Suprapubic skin (tissue), 4 donors: ENCODE measurements at regions not wholly inside any gene's neighbourhood (a gene's known extent, or its start where the extent isn't known, plus 50 kb on each side); places are given as distances from the start of the nearest gene placed in this dataset.

Experiments
- DNase-seq, 2 donors: peaks; one replicate each; pipeline ENCODE4 v3.0.0-alpha.2; 2019; ENCODE audit warnings: low spot score in 2 of 2
- H3K27ac ChIP-seq: fragments of 200-600 bp; sonication (generic); one replicate; pipeline ENCODE4 v1.5.1; 2019
- H3K27me3 ChIP-seq: fragments of 200-600 bp; sonication (generic); one replicate; pipeline ENCODE4 v1.5.1; 2019
- H3K36me3 ChIP-seq: fragments of 200-600 bp; sonication (generic); one replicate; pipeline ENCODE4 v1.5.1; 2019
- H3K4me1 ChIP-seq: fragments of 200-600 bp; sonication (generic); one replicate; pipeline ENCODE4 v1.5.1; 2019
- H3K4me3 ChIP-seq: fragments of 200-600 bp; sonication (generic); one replicate; pipeline ENCODE4 v1.5.1; 2019; ENCODE audit warnings: mild to moderate bottlenecking
- H3K9me3 ChIP-seq: fragments of 200-600 bp; sonication (generic); one replicate; pipeline ENCODE4 v1.5.1; 2019
- CTCF ChIP-seq, 2 donors: fragments of 200-600 bp in 1 of 2; fragments of 450-650 bp in 1 of 2; sonication (generic) in 1 of 2; IDR thresholded peaks; one replicate each; pipeline ENCODE4 v1.5.1; 2016 to 2019; ENCODE audit warnings: antibody characterized with exemption in 2 of 2, mild to moderate bottlenecking in 1 of 2, moderate library complexity in 1 of 2
- EP300 ChIP-seq: sonication (generic); formaldehyde crosslinking; IDR thresholded peaks from one replicate; pipeline ENCODE4 v1.6.1; 2017; ENCODE audit warnings: antibody characterized with exemption
- POLR2A ChIP-seq, 2 donors: fragments of 450-650 bp; IDR thresholded peaks; one replicate each; pipeline ENCODE4 v1.6.1; 2017; ENCODE audit warnings: antibody characterized with exemption in 2 of 2, mild to moderate bottlenecking in 2 of 2, moderate library complexity in 2 of 2
- POLR2AphosphoS5 ChIP-seq, 3 donors: sonication (generic); formaldehyde crosslinking; IDR thresholded peaks; one replicate each; pipeline ENCODE4 v1.6.1; 2017; ENCODE audit warnings: antibody characterized with exemption in 3 of 3
- WGBS: methylation state at CpG from one replicate; pipeline ENCODE4 v1.1.5; 2018; 5-methylcytosine and 5-hydroxymethylcytosine counted together

GRCh38 chr18:50473881-50474280 lies 86.0 kb upstream of the MAPK4 start:
- no peak for DNase-seq
- no peaks in the 10 kb centered on the region for H3K9me3 ChIP-seq
- no peak overlapping the region for H3K27ac ChIP-seq
- TF ChIP-seq POLR2AphosphoS5 (IDR thresholded peaks at IDR 0.05): no peak
- TF ChIP-seq CTCF (IDR thresholded peaks at IDR 0.05): no peak
- TF ChIP-seq EP300: no peak
- no peak for TF ChIP-seq POLR2A (IDR thresholded peaks at IDR 0.05)
- no peaks in the 10 kb centered on the region for H3K4me1 ChIP-seq
- H3K27me3 ChIP-seq: peaks cover 6% of the 10 kb centered on the region
- no peak overlapping the region for H3K4me3 ChIP-seq
- WGBS: 60% methylated on average over 5 of the region's 5 CpGs
- H3K36me3 ChIP-seq: no peaks in the 10 kb centered on the region

- TF ChIP-seq POLR2A (IDR thresholded peaks at IDR 0.05) (no peak), CTCF (IDR thresholded peaks at IDR 0.05) (no peak), POLR2AphosphoS5 (IDR thresholded peaks at IDR 0.05) (no peak), EP300 (no peak)
- Histone ChIP-seq H3K4me1 (no peaks in the 10 kb centered on the region), H3K27ac (no peak overlapping the region), H3K36me3 (no peaks in the 10 kb centered on the region), H3K27me3 (peaks cover 6% of the 10 kb centered on the region), H3K9me3 (no peaks in the 10 kb centered on the region), H3K4me3 (no peak overlapping the region)
- no peak for DNase-seq
- 73% methylated on average over 4 of the region's 4 CpGs for WGBS
These were observed 84.2 kb upstream of the MAPK4 start for GRCh38 chr18:50475538-50476193.

- 19% methylated on average over 2 of the region's 2 CpGs for WGBS
- no peak for DNase-seq
- Histone ChIP-seq H3K4me3 (no peak overlapping the region), H3K4me1 (no peaks in the 10 kb centered on the region), H3K36me3 (no peaks in the 10 kb centered on the region), H3K9me3 (peaks cover 6% of the 10 kb centered on the region), H3K27ac (no peak overlapping the region), H3K27me3 (no peaks in the 10 kb centered on the region)
- no peak for TF ChIP-seq EP300
These were observed 67.8 kb upstream of the MAPK4 start for GRCh38 chr18:50492097-50492496.

GRCh38 chr18:50494569-50494968 lies 65.3 kb upstream of the MAPK4 start:
- Histone ChIP-seq H3K36me3 (no peaks in the 10 kb centered on the region), H3K4me1 (no peaks in the 10 kb centered on the region), H3K27ac (no peak overlapping the region), H3K4me3 (no peak overlapping the region), H3K9me3 (peaks cover 6% of the 10 kb centered on the region), H3K27me3 (no peaks in the 10 kb centered on the region)
- no peak for TF ChIP-seq EP300
- no peak for TF ChIP-seq CTCF (IDR thresholded peaks at IDR 0.05)
- no peak for TF ChIP-seq POLR2AphosphoS5 (IDR thresholded peaks at IDR 0.05)
- TF ChIP-seq POLR2A (IDR thresholded peaks at IDR 0.05): no peak
- DNase-seq: no peak
- WGBS: 87% methylated on average over 3 of the region's 3 CpGs

GRCh38 chr18:50506362-50506761 lies 53.5 kb upstream of the MAPK4 start:
- H3K27me3 ChIP-seq: no peaks in the 10 kb centered on the region
- WGBS: 85% methylated on average over 2 of the region's 2 CpGs
- H3K4me3 ChIP-seq: no peak overlapping the region
- TF ChIP-seq EP300 (no peak), POLR2A (IDR thresholded peaks at IDR 0.05) (no peak), POLR2AphosphoS5 (IDR thresholded peaks at IDR 0.05) (no peak), CTCF (IDR thresholded peaks at IDR 0.05) (no peak)
- H3K36me3 ChIP-seq: no peaks in the 10 kb centered on the region
- no peaks in the 10 kb centered on the region for H3K9me3 ChIP-seq
- H3K4me1 ChIP-seq: no peaks in the 10 kb centered on the region
- no peak overlapping the region for H3K27ac ChIP-seq
- no peak for DNase-seq

- no peaks in the 10 kb centered on the region for H3K4me1 ChIP-seq
- 60% methylated on average over 4 of the region's 4 CpGs for WGBS
- H3K36me3 ChIP-seq: no peaks in the 10 kb centered on the region
- H3K27me3 ChIP-seq: no peaks in the 10 kb centered on the region
- no peaks in the 10 kb centered on the region for H3K9me3 ChIP-seq
- no peak for DNase-seq
- no peak overlapping the region for H3K27ac ChIP-seq
- peak in 1 of 2 donors; percentile 36 for TF ChIP-seq CTCF (IDR thresholded peaks at IDR 0.05)
- no peak for TF ChIP-seq POLR2A (IDR thresholded peaks at IDR 0.05)
- no peak overlapping the region for H3K4me3 ChIP-seq
These were observed 52.7 kb upstream of the MAPK4 start for GRCh38 chr18:50507120-50507590.
